NCI-H1092 (cell line): ENCODE measurements at regions not wholly inside any gene's neighbourhood (a gene's known extent, or its start where the extent isn't known, plus 50 kb on each side); places are given as distances from the start of the nearest gene placed in this dataset.
"Not testable (repeated sequence)": the region's sequence is repeated elsewhere in the genome, so short reads cannot be mapped to it uniquely, and the experiment has no call there.

Experiments used
- DNase-seq: peaks from one replicate; lab custom pipeline; 2025; lab: John Stamatoyannopoulos, UW

DNA sequence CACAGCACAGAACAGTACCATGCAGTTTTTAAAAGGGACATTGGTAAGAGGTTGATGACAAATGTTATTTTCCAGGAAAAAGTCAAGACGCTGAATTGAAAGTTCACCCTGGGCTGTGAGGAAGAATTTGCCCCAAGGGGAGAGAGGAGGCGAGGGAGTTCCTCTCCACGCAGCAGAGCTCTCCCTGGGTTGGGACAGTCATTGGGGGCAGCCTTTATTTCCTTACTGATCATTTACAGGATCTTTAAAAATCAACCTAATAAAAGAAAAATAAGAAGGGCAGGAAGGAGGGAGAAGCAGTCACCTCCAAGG, 49.9 kb upstream of the WNT7B start:
- no peak for DNase-seq

- no peak for DNase-seq
These were observed 50.5 kb upstream of the WNT7B start for GRCh38 chr22:46027211-46028105.

DNA sequence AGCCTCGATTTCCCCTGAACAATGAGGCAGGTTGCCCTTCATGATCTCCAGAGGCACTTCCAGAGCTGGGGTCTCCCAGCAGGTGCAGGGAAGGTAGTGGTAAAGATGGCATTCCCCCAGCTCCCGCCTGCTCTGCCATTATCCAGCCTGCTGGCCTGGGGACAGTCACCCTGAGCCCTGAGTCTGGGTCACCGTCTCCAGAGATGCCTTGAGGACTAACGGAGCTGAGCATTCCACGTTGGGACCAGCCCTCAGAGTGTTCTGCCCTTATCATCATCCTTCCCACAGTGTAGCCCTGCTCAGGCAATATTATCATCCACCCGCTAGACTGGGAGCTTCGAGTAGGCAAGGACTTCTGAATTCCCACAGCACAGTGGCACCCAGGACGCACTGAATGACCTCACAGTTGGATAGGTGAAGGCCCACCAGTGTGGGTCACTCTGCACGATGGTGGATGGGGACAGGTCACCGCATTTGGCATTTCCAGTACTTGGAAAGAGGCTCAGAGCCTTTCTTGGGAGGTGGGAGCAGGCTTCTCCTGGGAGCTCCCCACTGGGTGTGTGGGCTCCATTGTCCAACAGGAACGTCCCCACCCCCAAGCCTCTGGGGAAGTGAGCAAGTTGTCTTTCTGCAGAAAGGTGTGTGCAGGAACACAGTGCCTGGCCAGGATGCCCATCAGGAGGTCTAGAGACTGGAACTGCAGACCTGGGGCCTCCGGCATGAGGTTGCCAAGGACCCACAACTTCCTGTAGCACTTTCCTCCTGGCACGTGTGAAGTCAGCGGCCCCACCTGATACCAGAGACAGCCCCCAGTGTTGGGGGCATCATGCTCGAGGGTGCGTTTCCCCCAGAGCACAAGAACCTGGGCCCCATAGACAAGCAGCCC, 51.4 kb upstream of the WNT7B start:
- DNase-seq = no peak

DNA sequence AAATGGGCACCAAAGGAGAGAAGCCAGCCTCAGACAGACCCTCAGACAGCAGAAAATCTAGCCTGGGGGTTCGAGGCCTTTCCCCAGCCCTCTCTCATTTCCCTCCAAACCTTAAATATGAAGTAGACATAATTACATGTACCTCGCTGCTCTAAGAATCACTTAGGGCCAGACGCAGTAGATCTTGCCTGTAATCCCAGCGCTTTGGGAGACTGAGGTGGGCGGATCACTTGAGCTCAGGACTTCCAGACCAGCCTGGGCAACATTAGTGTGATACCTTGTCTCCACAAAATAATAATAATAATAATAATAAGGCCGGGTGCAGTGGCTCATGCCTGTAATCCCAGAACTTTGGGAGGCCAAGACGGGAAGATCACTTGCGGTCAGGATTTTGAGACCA, 52.1 kb upstream of the WNT7B start:
- no peak for DNase-seq

DNA sequence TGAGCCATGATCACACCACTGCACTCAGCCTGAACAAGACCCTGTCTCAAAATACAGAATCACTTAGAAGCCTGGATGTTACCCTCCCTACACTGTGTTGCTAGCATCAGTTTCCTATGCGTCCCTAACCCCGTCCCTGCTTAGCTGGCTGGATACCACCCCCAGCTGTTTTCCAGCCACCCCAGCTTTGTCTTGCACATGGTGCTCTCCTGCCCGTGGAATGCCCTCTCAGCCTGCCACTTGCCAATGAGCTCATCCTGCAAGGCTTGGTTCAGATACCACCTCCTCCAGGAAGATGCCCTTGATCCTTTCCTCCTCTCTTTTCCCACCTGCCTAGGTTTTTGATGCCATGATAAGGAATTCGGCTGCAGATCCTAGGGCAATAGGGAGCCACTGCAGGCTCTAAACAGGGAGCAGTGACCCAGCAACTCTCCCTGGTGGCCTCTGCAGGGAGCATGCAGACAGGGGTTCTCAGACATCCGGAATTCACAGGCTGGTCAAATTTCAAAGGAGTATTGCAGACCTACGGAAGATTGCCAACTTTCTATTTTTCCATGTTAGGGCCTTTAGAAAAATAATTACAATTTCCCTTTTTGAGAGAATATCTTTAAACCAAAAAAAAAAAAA, 52.7 kb upstream of the WNT7B start:
- no peak for DNase-seq

DNA sequence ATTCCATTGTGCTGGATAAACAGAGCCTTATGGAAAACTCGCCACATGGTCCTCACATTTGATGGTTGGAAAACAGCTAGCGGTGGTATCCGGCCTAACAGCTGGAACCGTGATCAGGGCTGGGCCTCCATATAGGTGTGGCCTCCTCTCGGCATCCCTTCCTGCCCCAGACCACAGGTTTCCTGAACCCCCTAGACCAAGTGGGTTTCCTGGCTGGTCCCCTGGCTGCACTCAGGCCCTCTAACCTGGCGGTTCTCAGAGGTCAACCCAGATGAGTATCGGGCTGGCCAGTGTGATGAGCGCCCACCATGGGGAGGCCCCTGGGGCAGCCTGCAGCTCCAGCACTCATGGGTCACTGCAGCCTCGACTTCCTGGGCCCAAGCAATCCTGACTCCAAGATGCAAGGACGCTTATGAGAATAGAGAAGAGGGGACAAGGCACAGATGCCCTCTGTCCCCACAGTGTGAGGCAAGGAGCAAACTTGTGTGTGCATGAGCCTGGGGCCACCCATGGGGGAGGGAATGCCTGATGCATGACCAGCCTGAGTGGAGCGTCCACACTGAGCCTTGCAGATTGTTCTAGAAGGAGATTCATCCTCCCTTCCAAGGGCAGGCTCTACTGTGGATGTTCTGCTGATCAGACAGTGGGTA, 53.4 kb upstream of the WNT7B start:
- no peak for DNase-seq

GRCh38 chr22:46031066-46031465, 54.1 kb upstream of the WNT7B start:
- no peak for DNase-seq

DNA sequence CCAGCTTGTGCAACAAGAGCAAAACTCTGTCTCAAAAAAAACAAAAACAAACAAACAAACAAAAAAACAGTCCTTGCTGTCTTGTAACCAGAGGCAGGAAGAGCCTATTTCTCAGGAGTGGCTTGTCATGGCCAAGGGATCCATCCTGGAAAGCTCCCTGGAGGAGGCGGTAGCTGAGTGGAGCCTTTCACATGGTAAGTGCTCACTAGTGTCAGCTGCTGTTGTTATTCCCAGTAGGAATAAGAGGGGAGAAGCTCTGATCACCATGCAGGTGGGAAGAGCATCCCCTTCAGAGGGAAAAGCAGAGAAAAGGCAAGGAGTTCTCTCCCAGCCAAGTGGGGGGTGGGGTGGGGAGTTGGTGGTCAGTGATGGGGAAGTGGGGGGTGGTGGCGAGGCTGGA, 54.6 kb upstream of the WNT7B start:
- no peak for DNase-seq

DNA sequence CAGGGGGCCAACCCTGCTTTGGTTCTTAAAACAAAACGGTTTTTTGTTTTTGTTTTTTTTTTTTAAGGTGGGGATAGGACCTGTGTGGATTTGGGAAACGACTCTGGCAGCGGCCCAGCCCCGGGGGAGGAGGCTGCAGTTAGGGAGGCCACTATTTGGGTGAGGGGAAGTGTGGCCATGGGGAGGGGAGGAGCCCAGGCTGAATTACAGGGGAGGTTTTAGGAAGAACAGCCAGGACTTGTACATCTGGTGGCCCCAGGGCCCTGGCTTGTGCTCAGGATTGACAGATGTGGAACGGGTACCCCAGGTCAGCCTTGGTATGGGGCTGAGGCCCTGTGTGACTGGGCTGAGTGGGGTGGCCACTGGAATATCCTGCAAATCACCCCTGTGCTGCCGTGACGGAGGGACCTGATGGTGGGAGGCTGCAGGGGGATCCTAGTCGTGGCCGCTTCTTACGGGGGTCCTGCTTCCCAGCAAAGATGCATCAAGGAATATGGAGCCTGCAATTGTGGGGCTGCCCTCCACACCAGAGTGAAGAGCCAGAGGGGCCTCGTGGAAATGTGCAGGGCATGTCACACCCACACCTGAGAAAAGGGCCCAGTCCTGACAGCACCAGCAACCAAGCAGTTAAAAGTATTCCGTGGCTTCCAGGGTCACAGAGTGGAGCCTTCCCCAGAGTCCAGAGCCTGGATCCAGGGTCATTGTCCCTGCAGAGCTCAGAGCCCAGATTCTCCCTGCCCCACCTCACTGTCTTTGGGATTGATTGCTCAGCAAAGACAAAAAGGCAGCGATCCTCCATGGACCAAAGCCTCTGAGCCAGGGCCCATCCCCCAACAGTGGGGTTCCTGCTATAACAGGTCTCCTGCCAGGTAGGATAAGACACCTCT, 55.2 kb upstream of the WNT7B start:
- no peak for DNase-seq

DNA sequence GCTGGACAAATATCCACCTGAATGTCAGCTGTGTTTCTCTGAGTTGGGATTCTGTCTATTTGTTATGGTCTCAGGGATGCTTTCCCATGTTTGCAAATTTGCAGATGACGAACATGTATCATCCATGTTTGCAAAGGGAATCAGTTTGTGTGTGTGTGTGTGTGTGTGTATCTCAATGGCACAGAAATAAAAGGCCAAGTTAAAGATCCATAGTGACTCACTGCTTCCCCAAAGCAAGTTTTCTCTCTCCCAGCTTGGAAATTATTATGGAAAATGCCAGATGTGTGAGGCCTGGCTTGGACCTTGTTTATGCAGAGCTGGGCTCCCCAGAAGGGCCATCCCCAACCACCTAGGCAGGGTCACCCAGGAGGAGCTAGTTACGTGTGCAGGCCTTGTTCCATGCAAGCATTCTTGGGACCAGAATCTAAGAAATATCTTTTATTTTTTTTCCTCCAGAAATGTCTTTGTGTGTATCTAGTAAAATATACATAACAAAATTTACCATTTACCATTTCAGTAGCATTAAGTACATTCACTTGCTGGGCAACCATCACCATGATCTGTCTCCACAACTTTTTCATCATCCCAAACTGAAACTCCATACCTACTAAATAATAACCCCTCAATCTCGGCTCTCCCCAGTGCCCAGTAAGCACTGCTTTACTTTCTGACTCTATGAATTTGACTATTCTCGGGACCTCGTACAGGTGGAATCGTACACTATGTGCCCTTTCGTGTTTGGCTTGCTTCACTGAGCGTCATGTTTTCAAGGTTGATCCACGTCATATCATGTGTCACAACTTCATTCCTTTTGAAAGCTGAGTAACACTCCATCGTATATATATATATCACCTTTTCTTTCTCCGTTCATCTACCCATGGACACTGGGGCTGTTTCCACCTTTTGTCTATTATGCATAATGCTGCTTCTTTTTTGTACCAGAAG, 56.6 kb upstream of the WNT7B start:
- DNase-seq = no peak

DNA sequence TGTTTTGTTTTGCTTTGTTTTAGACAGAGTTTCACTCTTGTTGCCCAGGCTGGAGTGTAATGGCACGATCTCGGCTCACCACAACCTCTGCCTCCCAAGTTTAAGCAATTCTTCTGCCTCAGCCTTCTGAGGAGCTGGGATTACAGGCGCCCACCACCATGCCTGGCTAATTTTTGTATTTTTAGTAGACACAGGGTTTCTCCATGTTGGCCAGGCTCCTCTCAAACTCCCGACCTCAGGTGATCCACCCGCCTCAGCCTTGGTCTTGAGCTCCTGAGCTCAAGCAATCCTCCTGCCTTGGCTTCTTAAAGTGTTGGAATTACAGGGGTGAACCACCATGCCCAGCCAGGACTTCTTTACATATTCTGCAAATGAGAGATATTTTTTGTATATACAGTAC, 57.5 kb upstream of the WNT7B start:
- DNase-seq = not testable (repeated sequence)

- DNase-seq = no peak
These were observed 58.4 kb upstream of the WNT7B start for GRCh38 chr22:46035380-46035741.

- DNase-seq = peak; percentile 83
These were observed 59.0 kb upstream of the WNT7B start for GRCh38 chr22:46035742-46036557.

DNA sequence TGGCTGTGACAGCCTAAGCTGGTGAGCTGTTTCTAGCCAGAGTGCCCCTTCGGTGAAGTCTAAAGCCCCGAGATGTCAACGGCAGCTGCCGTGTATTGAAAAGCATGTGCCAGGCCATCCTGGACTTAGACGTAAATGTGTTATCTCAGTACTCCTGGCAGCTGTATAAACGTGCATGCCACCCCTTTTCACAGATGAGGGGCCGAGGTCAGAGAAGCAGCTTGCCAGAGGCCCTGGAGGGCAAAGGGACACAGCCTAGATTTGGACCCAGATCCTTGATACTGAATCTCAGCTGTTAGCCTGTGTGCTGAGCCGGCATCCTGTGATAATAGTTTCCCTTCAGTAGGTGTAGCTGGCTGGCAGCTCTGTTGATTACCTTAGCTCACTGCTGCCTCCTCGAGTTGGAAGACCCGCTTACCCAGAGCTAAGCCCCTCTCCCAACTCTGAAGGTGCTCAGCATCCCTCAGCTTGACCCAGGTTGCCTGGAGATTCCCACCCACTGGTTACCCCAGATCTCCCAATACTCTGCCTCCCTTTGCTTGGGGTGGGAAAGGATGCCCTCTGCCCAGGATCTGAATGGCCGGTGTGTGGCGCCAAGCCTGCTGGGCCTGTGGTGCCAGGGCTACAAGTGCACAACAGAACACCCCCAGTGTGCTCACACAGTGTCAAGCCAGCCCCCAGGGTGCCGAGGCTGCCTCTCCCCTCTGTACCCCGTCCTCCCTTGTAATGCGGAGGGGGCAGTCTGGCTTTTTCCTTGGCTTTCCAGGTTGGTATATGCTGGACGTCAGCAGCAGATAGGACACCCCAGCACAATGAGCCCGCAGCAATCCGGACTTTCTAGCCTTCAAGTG, 59.8 kb upstream of the WNT7B start:
- no peak for DNase-seq

DNA sequence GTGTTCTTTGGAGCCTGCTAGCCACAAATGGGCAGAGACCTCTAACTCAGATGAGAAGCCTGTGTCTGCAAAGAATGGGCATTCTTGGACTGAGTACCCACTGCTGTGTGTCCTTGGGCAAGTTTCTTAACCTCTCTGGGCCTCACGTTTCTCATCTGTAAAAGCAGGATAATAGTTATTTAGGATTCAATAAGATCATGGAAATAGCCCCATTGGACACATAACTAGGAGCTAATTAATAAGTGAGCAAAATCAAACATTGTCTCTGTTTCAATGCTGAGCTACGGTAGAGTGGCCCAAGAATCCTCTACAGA, 61.2 kb upstream of the WNT7B start:
- no peak for DNase-seq

- no peak for DNase-seq
These were observed 61.8 kb upstream of the WNT7B start for GRCh38 chr22:46038516-46039430.

- DNase-seq = no peak
These were observed 62.6 kb upstream of the WNT7B start for GRCh38 chr22:46039535-46039934.
